ENCODE measurements at regions not wholly inside any gene's neighbourhood (a gene's known extent, or its start where the extent isn't known, plus 50 kb on each side); places are given as distances from the start of the nearest gene placed in this dataset.

DNA sequence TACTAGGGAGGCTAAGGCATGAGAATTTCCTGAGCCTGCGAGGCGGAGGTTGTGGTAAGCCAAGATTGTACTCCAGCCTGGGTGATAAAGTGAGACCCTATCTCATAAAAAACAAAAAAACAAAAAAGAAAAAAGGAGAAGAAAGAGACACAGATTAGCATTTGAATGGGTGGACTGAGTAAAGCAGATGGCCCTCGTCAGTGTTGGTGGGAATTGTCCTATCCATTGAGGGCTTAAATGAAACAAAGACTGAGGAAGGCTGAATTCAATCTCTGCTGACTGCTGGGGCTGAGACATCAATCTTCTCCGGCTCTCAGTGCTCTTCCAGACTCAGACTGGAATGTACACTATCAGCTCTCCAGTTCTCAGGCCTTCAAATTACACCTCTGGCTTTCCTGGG lies 136.8 kb downstream of the SLC7A11 start:
- Histone ChIP-seq H3K27ac (ENCODE audit: insufficient read depth, low read depth, low read length) (no peak overlapping the region), H3K27me3 (ENCODE audit: control insufficient read depth in 2 of 2, insufficient read depth in 2 of 2, low read length in 2 of 2) (no peaks in the 10 kb centered on the region), H3K79me2 (ENCODE audit: control insufficient read depth, insufficient read depth, low read length) (no peaks in the 10 kb centered on the region), H3K4me2 (ENCODE audit: insufficient read depth, low read length) (no peak overlapping the region), H3K9ac (replicated peaks; ENCODE audit: extremely low read depth, insufficient read depth, low read length) (no peak overlapping the region), H3K4me3 (replicated peaks in 1 of 3; ENCODE audit: insufficient read depth in 1 of 3, low read depth in 1 of 3, low read length in 3 of 3) (no peak overlapping the region), H2AFZ (ENCODE audit: low read depth, low read length) (no peak overlapping the region), H3K9me1 (replicated peaks; ENCODE audit: control insufficient read depth, extremely low read depth, insufficient read depth, low read length) (no peaks in the 10 kb centered on the region), H4K20me1 (replicated peaks; ENCODE audit: control insufficient read depth, extremely low read depth, insufficient read depth, low read length) (no peaks in the 10 kb centered on the region), H3K4me1 (ENCODE audit: control insufficient read depth, extremely low read depth, insufficient read depth, low read length) (peaks cover 7% of the 10 kb centered on the region), H3K36me3 (ENCODE audit: control insufficient read depth in 2 of 2, extremely low read depth in 1 of 2, insufficient read depth in 2 of 2, low read length in 2 of 2) (no peaks in the 10 kb centered on the region), H3K9me3 (replicated peaks; ENCODE audit: control insufficient read depth, insufficient read depth, low read length) (peaks cover 2% of the 10 kb centered on the region)
- intact Hi-C loops (cut with micrococcal nuclease) (no loop called here), dilution Hi-C loops (cut with MboI; ENCODE audit: extremely low pct_ligation_motif_present, low sequenced_read_pairs) (no loop called here)
- ChIA-PET POLR2A (no interaction called here), CTCF (interaction anchor here (3.5 kb wide), 1 partner anchor 15 kb away, joined by 18 read pairs; no protein-coding TSS in a partner anchor)
- no TSS peak for BruUV-seq (replicated peaks)
- FAIRE-seq (no peak), DNase-seq (ENCODE audit: low read depth, low spot score) (no peak)
- TF ChIP-seq FOS (IDR thresholded peaks at IDR 0.05; ENCODE audit: borderline replicate concordance, insufficient read depth, low read length) (no peak), MYC (IDR thresholded peaks at IDR 0.05; ENCODE audit: low read depth, low read length) (no peak), POLR2A (IDR thresholded peaks at IDR 0.05; ENCODE audit: low read depth, low read length) (no peak), JUN (IDR thresholded peaks at IDR 0.05; ENCODE audit: borderline replicate concordance, insufficient read depth, insufficient read length, low read depth) (no peak), GATA2 (IDR thresholded peaks at IDR 0.05; ENCODE audit: insufficient read depth, insufficient read length, low read depth, low read length) (no peak), EZH2 (IDR thresholded peaks at IDR 0.05; ENCODE audit: borderline replicate concordance, low read depth, low read length, severe bottlenecking) (no peak), POLR2AphosphoS5 (IDR thresholded peaks at IDR 0.05; ENCODE audit: insufficient read depth, low read depth, low read length) (no peak)
- TF ChIP-seq, protein P1, sequence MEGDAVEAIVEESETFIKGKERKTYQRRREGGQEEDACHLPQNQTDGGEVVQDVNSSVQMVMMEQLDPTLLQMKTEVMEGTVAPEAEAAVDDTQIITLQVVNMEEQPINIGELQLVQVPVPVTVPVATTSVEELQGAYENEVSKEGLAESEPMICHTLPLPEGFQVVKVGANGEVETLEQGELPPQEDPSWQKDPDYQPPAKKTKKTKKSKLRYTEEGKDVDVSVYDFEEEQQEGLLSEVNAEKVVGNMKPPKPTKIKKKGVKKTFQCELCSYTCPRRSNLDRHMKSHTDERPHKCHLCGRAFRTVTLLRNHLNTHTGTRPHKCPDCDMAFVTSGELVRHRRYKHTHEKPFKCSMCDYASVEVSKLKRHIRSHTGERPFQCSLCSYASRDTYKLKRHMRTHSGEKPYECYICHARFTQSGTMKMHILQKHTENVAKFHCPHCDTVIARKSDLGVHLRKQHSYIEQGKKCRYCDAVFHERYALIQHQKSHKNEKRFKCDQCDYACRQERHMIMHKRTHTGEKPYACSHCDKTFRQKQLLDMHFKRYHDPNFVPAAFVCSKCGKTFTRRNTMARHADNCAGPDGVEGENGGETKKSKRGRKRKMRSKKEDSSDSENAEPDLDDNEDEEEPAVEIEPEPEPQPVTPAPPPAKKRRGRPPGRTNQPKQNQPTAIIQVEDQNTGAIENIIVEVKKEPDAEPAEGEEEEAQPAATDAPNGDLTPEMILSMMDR (IDR thresholded peaks at IDR 0.05; ENCODE audit: extremely low read depth in 1 of 2, insufficient read depth in 1 of 2, low read depth in 1 of 2, low read length in 2 of 2): no peak
- TF ChIP-seq, protein P2, sequence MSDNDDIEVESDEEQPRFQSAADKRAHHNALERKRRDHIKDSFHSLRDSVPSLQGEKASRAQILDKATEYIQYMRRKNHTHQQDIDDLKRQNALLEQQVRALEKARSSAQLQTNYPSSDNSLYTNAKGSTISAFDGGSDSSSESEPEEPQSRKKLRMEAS (IDR thresholded peaks at IDR 0.05; ENCODE audit: insufficient read depth, insufficient read length): no peak

All from endothelial cell of umbilical vein (primary cell).